Glomerular endothelial cell (primary cell): ENCODE measurements at regions not wholly inside any gene's neighbourhood (a gene's known extent, or its start where the extent isn't known, plus 50 kb on each side); places are given as distances from the start of the nearest gene placed in this dataset.
"Not testable (repeated sequence)": the region's sequence is repeated elsewhere in the genome, so short reads cannot be mapped to it uniquely, and the experiment has no call there.

Source experiments
- DNase-seq: peaks from one replicate; pipeline ENCODE4 v3.0.0-alpha.2; 2011; ENCODE audit warnings: low read depth, low spot score; ENCODE audit errors: extremely low read depth

DNA sequence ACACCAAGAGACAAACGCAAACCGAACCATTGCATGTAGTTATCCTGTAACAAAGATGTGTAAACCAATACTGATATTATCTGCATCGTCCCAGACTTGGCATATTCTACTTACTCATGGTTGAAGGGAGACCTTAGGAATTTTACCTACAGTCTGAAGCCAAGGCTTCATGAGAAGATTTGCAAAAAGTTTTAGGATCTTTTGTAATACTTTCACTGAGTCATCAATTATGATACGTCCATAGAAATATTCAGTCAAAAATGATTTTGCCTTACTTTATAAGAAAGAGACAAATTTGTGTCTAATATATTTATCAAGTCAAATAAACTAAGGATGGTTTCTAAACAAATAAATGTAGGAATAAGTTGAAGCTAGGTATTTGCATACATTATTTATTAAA lies 1176.1 kb upstream of the ADGRL2 start:
- no peak for DNase-seq

GRCh38 chr1:80607064-80607463 lies 1193.7 kb upstream of the ADGRL2 start:
- no peak for DNase-seq

DNA sequence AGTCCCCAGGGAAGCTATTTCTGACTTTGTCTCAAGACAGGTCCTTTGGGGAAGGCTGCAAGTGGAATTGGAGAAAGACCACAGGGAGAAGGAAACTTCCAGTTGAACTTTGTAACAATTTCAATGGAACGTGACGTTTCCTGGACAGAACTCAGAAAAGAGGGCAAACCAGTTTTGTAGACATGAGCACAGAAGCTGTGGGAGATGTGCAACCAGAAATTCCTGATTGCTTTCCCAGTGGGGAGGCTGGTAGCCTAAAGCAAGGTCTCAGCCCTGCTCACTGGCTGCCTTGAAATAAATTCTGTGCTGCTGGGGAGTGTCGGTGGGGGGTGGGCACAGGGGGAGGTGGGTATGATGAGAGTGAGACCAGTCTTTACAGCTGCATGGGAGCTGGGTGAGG lies 1206.7 kb upstream of the ADGRL2 start:
- DNase-seq, result no peak

GRCh38 chr1:80593197-80593596 lies 1207.5 kb upstream of the ADGRL2 start:
- no peak for DNase-seq

DNA sequence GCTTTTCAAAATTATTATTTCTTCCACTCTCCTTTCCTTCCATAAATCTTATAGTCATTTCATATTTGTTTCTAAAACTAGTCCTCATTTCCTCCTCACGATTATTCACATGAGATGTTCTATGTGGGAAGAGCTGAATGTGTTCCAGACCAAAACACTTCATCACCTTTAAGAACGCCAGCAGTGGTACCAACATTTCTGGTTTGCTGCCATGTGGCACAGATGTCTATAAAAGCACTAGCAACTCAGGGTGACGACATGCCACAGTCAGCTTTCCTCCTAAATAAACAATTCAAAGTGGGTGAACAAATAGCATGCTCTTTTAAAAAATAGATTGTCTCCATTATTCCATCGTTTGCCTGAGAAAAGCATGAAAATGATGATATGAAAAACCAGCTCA lies 1217.8 kb upstream of the ADGRL2 start:
- DNase-seq, result no peak

DNA sequence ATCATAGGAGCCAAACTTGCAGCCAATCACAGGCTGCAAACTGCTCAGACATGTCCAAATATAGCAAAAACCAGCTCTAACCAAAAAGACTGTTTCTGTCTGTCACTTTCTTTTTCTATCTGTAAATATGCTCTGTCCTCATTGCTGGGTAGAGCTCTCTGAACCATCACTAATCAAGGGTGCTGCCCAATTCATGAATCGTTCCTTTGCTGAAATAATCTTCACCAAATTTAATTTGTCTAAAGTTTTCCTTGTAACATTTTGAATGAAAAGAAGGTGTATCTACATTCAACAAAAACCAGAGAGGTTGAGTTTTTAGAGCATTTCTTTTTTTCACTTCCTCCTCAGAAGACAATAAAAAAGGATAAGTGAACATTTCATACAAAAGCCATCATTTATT lies 1221.7 kb upstream of the ADGRL2 start:
- no peak for DNase-seq

DNA sequence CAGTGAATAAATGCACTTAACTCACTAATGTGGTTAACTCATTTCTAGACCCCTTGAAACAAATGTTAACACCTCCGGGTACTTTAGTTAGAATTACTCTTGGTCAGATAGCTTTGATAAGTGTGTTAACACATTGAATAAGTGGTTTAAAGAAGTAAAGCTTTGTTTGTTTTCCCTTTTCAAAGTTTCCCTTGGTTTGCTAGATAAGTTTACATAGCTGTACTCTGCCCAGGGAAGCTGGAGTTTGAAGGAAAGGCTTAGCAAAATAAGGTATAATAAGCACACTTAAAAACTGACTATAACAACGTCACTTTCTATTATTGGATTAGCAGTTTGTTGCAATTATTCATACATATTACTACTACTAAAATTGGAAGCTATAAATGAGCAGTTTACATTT lies 1233.9 kb upstream of the ADGRL2 start:
- no peak for DNase-seq

GRCh38 chr1:80566123-80566522 lies 1234.6 kb upstream of the ADGRL2 start:
- DNase-seq, result no peak

DNA sequence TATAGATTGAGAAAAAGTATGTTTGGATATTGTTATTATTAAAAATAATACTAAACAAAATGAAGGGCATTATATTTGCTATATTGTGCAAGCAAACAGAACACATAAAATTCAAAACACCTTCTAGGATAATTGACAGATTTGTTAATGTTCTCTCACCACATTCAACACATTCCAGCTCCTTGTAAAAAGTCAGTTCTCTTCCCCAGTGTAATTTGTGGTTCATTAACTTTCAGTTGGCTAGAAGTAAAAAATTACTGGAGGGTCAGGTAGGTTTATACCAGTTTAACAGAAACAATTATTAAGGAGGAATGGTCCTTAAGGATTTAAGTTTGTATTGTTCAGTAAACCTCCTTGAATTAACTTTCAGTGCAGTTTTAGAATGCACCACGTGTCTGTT lies 1235.3 kb upstream of the ADGRL2 start:
- no peak for DNase-seq

DNA sequence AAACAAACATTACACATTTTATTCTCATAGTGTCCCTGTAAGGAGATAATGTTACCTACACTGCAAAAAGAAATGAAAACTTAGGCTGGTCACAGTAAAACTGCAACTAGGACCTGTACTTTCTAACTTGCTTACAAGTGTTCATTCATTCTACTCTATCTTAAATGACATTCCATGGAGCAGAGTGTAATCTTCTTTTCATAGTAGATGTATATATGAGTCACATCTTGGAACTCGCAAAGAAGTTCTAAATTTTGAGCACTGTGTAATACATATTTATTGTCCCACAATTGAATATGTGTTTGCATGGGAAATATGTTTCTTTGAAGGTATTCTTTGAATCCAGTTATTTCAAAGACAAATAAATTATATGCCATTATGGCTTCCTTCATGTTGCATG lies 1258.5 kb upstream of the ADGRL2 start:
- no peak for DNase-seq

- no peak for DNase-seq
Observed at GRCh38 chr1:80540596-80540995, 1260.1 kb upstream of the ADGRL2 start.

DNA sequence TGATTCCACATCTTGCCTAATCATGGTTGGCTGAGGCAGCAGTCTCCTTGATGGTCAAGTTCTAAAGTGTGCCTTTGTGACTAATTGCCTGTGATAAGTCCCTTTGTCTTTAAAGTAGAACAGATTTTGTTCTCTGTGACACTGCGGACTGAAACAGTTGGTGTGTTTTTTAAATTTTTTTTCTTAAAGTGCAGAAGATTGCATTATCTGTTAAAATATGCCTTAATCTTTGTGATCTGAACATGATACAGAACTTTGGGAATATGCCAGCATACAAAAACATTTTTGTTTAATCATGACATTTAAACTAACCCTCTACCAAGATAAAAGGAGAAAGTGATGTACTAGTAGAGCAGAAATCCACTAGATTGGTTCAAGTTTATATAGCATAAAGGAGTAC lies 1260.6 kb upstream of the ADGRL2 start:
- DNase-seq, result no peak

GRCh38 chr1:80539298-80539697 lies 1261.4 kb upstream of the ADGRL2 start:
- not testable (repeated sequence) for DNase-seq

- no peak for DNase-seq
Observed at GRCh38 chr1:80536461-80536860, 1264.3 kb upstream of the ADGRL2 start.

- DNase-seq, result no peak
Observed at GRCh38 chr1:80535466-80535865, 1265.3 kb upstream of the ADGRL2 start.

DNA sequence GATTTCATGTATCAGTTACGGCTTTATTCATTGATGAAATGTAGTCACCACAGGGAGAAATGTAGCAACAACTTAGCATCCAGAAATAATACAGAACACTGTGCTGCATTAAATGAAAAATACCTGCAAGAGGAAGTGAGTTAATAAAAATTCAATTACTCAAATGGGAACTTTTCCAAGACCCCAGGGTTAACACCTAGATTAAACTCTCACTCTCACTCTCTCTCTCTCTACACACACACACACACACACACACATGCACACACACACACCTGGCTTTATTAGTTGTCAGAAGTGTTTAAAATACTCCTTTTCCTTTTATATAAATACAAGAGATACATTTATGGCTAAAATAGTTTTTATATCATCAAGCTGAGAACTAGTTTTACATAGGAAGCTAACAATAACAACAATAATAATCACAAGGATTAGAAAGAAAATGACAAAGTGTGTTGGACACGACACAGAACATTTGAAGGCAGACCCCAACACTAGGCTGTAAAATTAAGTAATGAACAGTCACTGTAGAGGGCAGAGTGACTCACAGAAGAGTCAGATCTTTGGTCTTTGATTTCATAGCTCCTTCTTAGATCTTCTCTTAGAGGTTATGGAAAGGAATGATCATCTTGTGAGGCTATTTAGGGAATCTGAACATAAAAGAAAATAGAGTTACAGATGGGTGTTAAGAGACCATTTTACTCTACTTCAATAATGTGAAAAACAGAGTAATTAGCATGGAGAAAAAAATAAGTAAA lies 1266.0 kb upstream of the ADGRL2 start:
- DNase-seq, result no peak

DNA sequence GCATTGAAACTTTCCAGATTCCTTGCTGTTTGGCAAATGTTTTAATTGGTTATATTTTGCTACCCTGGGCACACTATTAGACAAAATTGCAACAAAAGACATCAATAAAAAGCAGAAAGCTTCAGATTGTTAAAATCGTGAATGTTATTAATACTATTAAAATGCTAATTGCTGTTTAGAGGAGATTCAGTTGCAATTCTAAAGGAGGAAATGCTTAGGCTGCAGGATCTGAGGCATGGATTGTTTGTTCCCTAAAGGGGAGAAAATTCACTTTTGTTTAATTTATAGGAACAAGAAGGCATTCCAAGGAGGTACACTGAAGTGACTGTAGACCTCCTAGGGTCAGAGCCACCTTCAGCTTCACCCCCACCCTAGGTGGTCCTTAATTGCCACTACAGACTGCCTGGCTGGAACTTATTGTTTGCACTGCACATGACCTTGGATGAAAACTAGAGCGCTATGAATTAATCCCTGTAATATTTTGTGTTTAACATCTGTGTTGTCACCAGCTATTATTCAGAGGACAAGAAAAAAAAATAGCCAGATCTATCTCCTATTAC lies 1266.9 kb upstream of the ADGRL2 start:
- no peak for DNase-seq

DNA sequence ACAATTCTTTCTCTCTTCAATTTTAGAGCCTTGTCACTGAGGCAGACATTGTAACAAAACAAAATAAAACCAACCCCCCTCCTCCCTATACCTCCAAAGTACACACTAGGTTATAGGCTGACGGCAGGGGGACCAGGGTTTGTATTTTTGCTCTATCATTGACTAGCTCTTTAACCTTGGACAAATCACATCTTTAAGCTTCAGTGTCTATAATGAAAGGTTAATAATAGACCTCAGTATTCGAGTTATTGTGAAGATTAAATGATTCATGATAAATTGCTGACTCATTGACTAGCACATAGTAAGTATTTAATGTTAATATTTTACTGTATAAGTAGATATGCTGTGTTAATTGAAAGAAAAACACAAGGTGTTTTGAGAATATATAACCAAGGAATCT lies 1267.6 kb upstream of the ADGRL2 start:
- no peak for DNase-seq

DNA sequence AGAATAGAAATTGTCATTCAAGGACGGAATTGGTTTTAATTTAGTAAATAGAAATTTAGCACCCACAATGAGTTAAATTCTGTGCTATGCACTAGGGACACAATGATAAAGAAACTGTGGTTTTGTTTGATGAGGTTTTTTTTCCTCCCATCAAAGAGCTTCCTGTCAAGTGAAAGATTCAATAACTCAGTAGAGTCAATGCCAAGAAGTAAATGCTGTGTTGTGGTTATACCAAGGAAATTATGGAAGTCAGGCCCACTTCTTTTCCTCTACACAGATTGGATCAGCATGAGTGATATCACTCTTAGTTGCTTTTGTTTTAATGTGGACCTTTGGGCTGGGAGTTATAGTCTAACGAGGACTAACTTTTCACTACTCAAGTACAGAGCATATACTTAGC lies 1269.6 kb upstream of the ADGRL2 start:
- DNase-seq, result no peak

GRCh38 chr1:80529546-80529945 lies 1271.2 kb upstream of the ADGRL2 start:
- DNase-seq, result no peak

DNA sequence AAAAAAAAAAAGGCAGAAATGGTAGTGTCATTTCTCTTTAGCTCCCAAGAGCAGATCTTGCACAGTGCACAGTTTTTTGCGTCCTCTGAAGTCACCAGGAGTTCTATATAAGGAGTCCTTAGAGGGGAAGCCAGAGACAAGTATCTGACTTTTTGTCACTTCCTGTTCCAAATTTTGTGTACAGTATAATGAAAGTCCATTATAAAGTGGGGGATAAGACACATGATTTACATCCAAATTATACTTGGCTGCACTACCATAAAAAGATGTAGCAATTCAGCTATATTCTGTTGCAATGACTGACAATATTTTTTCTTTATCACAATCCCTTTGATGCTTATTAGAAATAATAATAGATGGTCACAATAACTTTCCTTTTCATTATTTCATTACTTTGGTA lies 1276.9 kb upstream of the ADGRL2 start:
- no peak for DNase-seq

DNA sequence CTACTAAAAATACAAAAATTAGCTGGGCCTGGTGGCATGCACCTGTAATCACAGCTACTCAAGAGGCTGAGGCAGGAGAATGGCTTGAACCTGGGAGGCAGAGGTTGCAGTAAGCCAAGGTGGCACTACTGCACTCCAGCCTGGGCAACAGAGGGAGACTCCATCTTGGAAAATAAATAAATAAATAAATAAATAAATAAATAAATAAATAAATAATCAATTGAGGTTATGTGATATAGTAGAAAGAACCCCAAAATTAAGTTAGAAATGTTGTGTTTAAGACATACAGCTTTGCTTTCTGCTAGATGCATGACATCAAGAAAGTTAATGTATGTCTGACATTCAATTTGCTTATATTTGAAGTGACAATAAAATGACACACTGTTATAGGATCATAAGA lies 1277.7 kb upstream of the ADGRL2 start:
- DNase-seq, result not testable (repeated sequence)

- DNase-seq, result no peak
Observed at GRCh38 chr1:80520949-80521348, 1279.8 kb upstream of the ADGRL2 start.
